SK-N-SH (cell line): ENCODE measurements at regions not wholly inside any gene's neighbourhood (a gene's known extent, or its start where the extent isn't known, plus 50 kb on each side); places are given as distances from the start of the nearest gene placed in this dataset.

Experiments used
- CTCF ChIA-PET: fragments of 300-600, 350-600 bp; formaldehyde crosslinking; extraction: SDS; loops from one replicate; lab custom pipeline; 2021; lab: Yijun Ruan, JAX
- POLR2A ChIA-PET: fragments of 350-600 bp; sonication (Branson Sonifier 250); formaldehyde crosslinking; extraction: SDS; loops from one replicate; lab custom pipeline; 2020; ENCODE audit warnings: antibody characterized with exemption, inconsistent platforms; lab: Yijun Ruan, JAX
- DNase-seq: peaks from one replicate; pipeline ENCODE4 v3.0.0; 2012
- H2AFZ ChIP-seq: fragments of 200-600 bp; sonication (generic); 2 replicates; pipeline ENCODE4 v1.8.1; 2016; ENCODE audit warnings: antibody characterized with exemption, mild to moderate bottlenecking, low read depth
- H3F3A ChIP-seq: fragments of 200-600 bp; sonication (generic); replicated peaks from 2 replicates; pipeline ENCODE3; 2016; ENCODE audit warnings: antibody characterized with exemption, mild to moderate bottlenecking; ENCODE audit not compliant: insufficient read depth
- H3K27ac ChIP-seq, 2 experiments: fragments of 200-500 bp in 1 of 2; fragments of 200-600 bp in 1 of 2; sonication (Bioruptor generic) in 1 of 2; sonication (generic), shearing (Covaris generic) in 1 of 2; 2 replicates each; pipeline versions ENCODE4 v1.5.1 to v1.6.1; 2014 to 2016; ENCODE audit warnings: low read depth in 2 of 2, inconsistent platforms in 1 of 2, low read length in 1 of 2, mild to moderate bottlenecking in 1 of 2, mixed read lengths in 1 of 2
- H3K27me3 ChIP-seq: fragments of 200-600 bp; sonication (generic), shearing (Covaris generic); 2 replicates; pipeline ENCODE4 v1.6.1; 2016; ENCODE audit warnings: mixed run types; ENCODE audit not compliant: insufficient read depth
- H3K36me3 ChIP-seq, 2 experiments: fragments of 200-500 bp in 1 of 2; fragments of 200-600 bp in 1 of 2; sonication (Bioruptor generic) in 1 of 2; sonication (generic) in 1 of 2; replicated peaks in 1 of 2; 2 replicates each; pipeline versions ENCODE3 to v1.5.1; 2014 to 2016; ENCODE audit warnings: low read length in 1 of 2, mild to moderate bottlenecking in 1 of 2; ENCODE audit not compliant: insufficient read depth in 2 of 2, control insufficient read depth in 1 of 2
- H3K4me1 ChIP-seq, 2 experiments: fragments of 200-500 bp in 1 of 2; fragments of 200-600 bp in 1 of 2; sonication (Bioruptor generic) in 1 of 2; sonication (generic), shearing (Covaris generic) in 1 of 2; 2 replicates each; pipeline versions ENCODE4 v1.5.1 to v1.6.1; 2014 to 2016; ENCODE audit warnings: low read depth in 1 of 2, low read length in 1 of 2, mixed run types in 1 of 2; ENCODE audit not compliant: insufficient read depth in 2 of 2, control insufficient read depth in 1 of 2
- H3K4me2 ChIP-seq: fragments of 200-600 bp; sonication (generic), shearing (Covaris generic); 2 replicates; pipeline ENCODE4 v1.6.1; 2017; ENCODE audit warnings: mixed run types
- H3K4me3 ChIP-seq, 2 experiments: fragments of 200-500 bp in 1 of 2; fragments of 200-600 bp in 1 of 2; sonication (Bioruptor generic) in 1 of 2; sonication (generic), shearing (Covaris generic) in 1 of 2; 2 replicates each; pipeline versions ENCODE4 v1.5.1 to v1.8.1; 2014 to 2016; ENCODE audit warnings: low read depth in 2 of 2, inconsistent platforms in 1 of 2, low read length in 1 of 2, mild to moderate bottlenecking in 1 of 2, mixed read lengths in 1 of 2, moderate library complexity in 1 of 2
- H3K79me2 ChIP-seq: fragments of 200-600 bp; sonication (generic); 2 replicates; pipeline ENCODE4 v1.8.1; 2017; ENCODE audit warnings: mild to moderate bottlenecking; ENCODE audit not compliant: insufficient read depth
- H3K9ac ChIP-seq: fragments of 200-600 bp; sonication (generic); 2 replicates; pipeline ENCODE4 v1.6.1; 2017; ENCODE audit warnings: mixed run types
- H3K9me2 ChIP-seq: fragments of 200-600 bp; sonication (generic); 2 replicates; pipeline ENCODE4 v1.6.1; 2017; ENCODE audit warnings: mixed run types
- H3K9me3 ChIP-seq: fragments of 200-600 bp; sonication (generic); 2 replicates; pipeline ENCODE4 v1.6.1; 2017; ENCODE audit warnings: mixed run types, mild to moderate bottlenecking, moderate library complexity
- H4K20me1 ChIP-seq: fragments of 200-600 bp; sonication (generic); 2 replicates; pipeline ENCODE4 v1.6.1; 2017; ENCODE audit warnings: mild to moderate bottlenecking, mixed run types; ENCODE audit not compliant: insufficient read depth
- CHD2 ChIP-seq: fragments of 150-350 bp; IDR thresholded peaks from 2 replicates; pipeline ENCODE4 v1.6.1; 2018; ENCODE audit warnings: low read length; ENCODE audit not compliant: partially characterized antibody
- EP300 ChIP-seq, 2 experiments: IDR thresholded peaks; 2 replicates each; pipeline versions ENCODE4 v1.4.0 to v1.6.1; 2012; ENCODE audit warnings: borderline replicate concordance in 1 of 2, low read depth in 1 of 2, low read length in 1 of 2
- EZH2phosphoT487 ChIP-seq: fragments of 200-600 bp; sonication (generic); IDR thresholded peaks from 2 replicates; pipeline ENCODE4 v1.6.1; 2017; ENCODE audit warnings: low read depth, mixed run types, mild to moderate bottlenecking, antibody characterized with exemption, moderate library complexity, borderline replicate concordance
- FOXJ3 ChIP-seq: sonication (generic); formaldehyde crosslinking; IDR thresholded peaks from 2 replicates; pipeline ENCODE4 v1.5.1; 2020; ENCODE audit warnings: mild to moderate bottlenecking, missing genetic modification reagents
- JUND ChIP-seq: IDR thresholded peaks from 2 replicates; pipeline ENCODE4 v1.4.0; 2012
- MEF2A ChIP-seq: IDR thresholded peaks from 2 replicates; pipeline ENCODE4 v1.4.0; 2012; ENCODE audit warnings: low read depth, borderline replicate concordance
- MXI1 ChIP-seq: IDR thresholded peaks from 2 replicates; pipeline ENCODE4 v1.6.1; 2012; ENCODE audit warnings: mild to moderate bottlenecking, low read depth, low read length, improper control_type of control experiment
- NRF1 ChIP-seq: IDR thresholded peaks from 2 replicates; pipeline ENCODE4 v1.6.1; 2012; ENCODE audit warnings: low read depth, mild to moderate bottlenecking, low read length
- POLR2AphosphoS5 ChIP-seq: IDR thresholded peaks from 2 replicates; pipeline ENCODE4 v1.6.1; 2012; ENCODE audit warnings: low read depth, low read length
- RAD21 ChIP-seq: IDR thresholded peaks from 2 replicates; pipeline ENCODE4 v1.6.1; 2012; ENCODE audit warnings: mild to moderate bottlenecking, low read length
- RCOR1 ChIP-seq: fragments of 150-350 bp; IDR thresholded peaks from 2 replicates; pipeline ENCODE4 v1.6.1; 2017; ENCODE audit warnings: antibody characterized with exemption, low read length
- SMC3 ChIP-seq: IDR thresholded peaks from 2 replicates; pipeline ENCODE4 v1.6.1; 2012; ENCODE audit warnings: low read depth, low read length, improper control_type of control experiment
- TAF1 ChIP-seq: IDR thresholded peaks from 2 replicates; pipeline ENCODE4 v1.6.1; 2012; ENCODE audit warnings: low read depth, mild to moderate bottlenecking, low read length, moderate library complexity, borderline replicate concordance
- TEAD4 ChIP-seq: IDR thresholded peaks from 2 replicates; pipeline ENCODE4 v1.4.0; 2012; ENCODE audit warnings: mild to moderate bottlenecking, borderline replicate concordance; ENCODE audit not compliant: insufficient read depth
- YY1 ChIP-seq: IDR thresholded peaks from 2 replicates; pipeline ENCODE4 v1.4.0; 2012; ENCODE audit warnings: low read depth, mild to moderate bottlenecking
- WGBS: methylation state at CpG from one replicate; pipeline ENCODE4 v1.1.6; 2017; ENCODE audit warnings: low lambda C conversion rate; 5-methylcytosine and 5-hydroxymethylcytosine counted together
- TF ChIP-seq, protein P1 (sequence below): IDR thresholded peaks from 2 replicates; pipeline ENCODE4; 2012
- TF ChIP-seq, protein P2 (sequence below): fragments of 150-350 bp; IDR thresholded peaks from 2 replicates; pipeline ENCODE4 v1.6.1; 2017; ENCODE audit warnings: antibody characterized with exemption, low read length, low read depth, borderline replicate concordance
- TF ChIP-seq, protein P3 (sequence below): IDR thresholded peaks from 2 replicates; pipeline ENCODE4 v1.4.0; 2012; ENCODE audit warnings: low read depth, borderline replicate concordance
- TF ChIP-seq, protein P4 (sequence below): IDR thresholded peaks from 2 replicates; pipeline ENCODE4 v1.6.1; 2012; ENCODE audit warnings: mild to moderate bottlenecking, low read depth, low read length, moderate library complexity

DNA sequence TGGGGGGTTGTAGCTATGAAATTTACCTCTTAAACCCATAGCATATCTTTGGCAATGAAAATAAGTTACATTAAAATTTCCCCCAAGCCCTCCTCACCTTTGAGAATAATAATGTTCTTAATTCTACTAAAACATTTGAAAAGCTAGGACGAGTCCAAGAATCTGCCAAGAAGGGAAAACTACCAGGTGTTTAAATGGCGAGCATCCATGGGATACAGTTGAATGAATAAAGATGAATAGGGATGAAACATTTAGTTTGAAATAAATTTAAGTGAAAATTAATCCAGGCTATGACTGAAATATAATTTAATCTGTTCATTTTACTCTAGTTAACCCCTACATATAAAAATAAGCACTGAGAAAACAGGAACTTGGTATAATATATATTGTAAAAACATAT lies 536.7 kb downstream of the FLRT2 start:
- H3K9me3 ChIP-seq, result no peaks in the 10 kb centered on the region
- CTCF ChIA-PET, result no interaction called here
- no peak overlapping the region for H3K4me3 ChIP-seq
- 1% methylated on average over 2 of the region's 2 CpGs for WGBS
- H3K9ac ChIP-seq, result no peak overlapping the region
- H3K4me1 ChIP-seq, result no peaks in the 10 kb centered on the region
- no peak for DNase-seq
- H3K79me2 ChIP-seq, result no peaks in the 10 kb centered on the region
- no peak overlapping the region for H3K27ac ChIP-seq
- no peaks in the 10 kb centered on the region; the same call in 1 of the 2 replicates for H3K9me2 ChIP-seq
- no peaks in the 10 kb centered on the region for H3K36me3 ChIP-seq
- no peaks in the 10 kb centered on the region for H4K20me1 ChIP-seq
- POLR2A ChIA-PET, result no interaction called here
- H2AFZ ChIP-seq, result no peak overlapping the region
- no peak overlapping the region for H3K4me2 ChIP-seq
- TF ChIP-seq, protein P1, sequence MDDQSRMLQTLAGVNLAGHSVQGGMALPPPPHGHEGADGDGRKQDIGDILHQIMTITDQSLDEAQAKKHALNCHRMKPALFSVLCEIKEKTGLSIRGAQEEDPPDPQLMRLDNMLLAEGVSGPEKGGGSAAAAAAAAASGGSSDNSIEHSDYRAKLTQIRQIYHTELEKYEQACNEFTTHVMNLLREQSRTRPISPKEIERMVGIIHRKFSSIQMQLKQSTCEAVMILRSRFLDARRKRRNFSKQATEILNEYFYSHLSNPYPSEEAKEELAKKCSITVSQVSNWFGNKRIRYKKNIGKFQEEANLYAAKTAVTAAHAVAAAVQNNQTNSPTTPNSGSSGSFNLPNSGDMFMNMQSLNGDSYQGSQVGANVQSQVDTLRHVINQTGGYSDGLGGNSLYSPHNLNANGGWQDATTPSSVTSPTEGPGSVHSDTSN, result no peak
- TF ChIP-seq JUND (no peak), YY1 (no peak), CHD2 (no peak), RCOR1 (no peak)
- H3K27me3 ChIP-seq, result no peaks in the 10 kb centered on the region
- no peaks in the 10 kb centered on the region for H3F3A ChIP-seq

DNA sequence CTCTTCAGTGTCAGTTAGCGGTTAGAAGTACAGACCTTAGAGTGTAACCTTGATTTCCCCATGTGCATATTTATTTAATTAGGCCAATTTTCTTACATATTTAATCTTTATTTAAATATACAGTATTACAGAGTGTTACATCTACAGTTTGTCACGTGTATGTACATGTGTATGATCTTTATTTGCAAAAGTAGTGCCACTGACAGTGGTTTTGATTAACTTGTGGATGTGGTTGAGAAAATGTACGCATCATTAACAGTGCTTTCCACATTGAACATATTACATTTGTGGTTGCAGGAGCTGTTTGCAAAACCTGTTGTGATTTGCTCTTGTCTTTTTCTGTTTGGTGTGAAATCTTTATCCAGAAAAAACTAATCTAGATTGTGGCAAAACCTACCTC lies 535.5 kb downstream of the FLRT2 start:
- Histone ChIP-seq H3K4me2 (no peak overlapping the region), H3K9ac (no peak overlapping the region), H3K9me3 (no peaks in the 10 kb centered on the region), H3K4me1 (no peaks in the 10 kb centered on the region), H3K27ac (no peak overlapping the region), H3K4me3 (no peak overlapping the region), H3K27me3 (no peaks in the 10 kb centered on the region), H3K79me2 (no peaks in the 10 kb centered on the region), H3K9me2 (no peaks in the 10 kb centered on the region; the same call in 1 of the 2 replicates), H3K36me3 (no peaks in the 10 kb centered on the region), H2AFZ (no peak overlapping the region), H4K20me1 (no peaks in the 10 kb centered on the region), H3F3A (no peaks in the 10 kb centered on the region)
- TF ChIP-seq, protein P2, sequence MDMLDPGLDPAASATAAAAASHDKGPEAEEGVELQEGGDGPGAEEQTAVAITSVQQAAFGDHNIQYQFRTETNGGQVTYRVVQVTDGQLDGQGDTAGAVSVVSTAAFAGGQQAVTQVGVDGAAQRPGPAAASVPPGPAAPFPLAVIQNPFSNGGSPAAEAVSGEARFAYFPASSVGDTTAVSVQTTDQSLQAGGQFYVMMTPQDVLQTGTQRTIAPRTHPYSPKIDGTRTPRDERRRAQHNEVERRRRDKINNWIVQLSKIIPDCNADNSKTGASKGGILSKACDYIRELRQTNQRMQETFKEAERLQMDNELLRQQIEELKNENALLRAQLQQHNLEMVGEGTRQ, result no peak
- TF ChIP-seq EZH2phosphoT487 (no peak), TEAD4 (no peak), MXI1 (no peak), SMC3 (no peak), EP300 (IDR thresholded peaks at IDR 0.05; ENCODE audit: borderline replicate concordance in 1 of 2, low read depth in 1 of 2, low read length in 1 of 2) (no peak), RCOR1 (no peak), YY1 (no peak), JUND (no peak), POLR2AphosphoS5 (no peak), RAD21 (no peak), FOXJ3 (CRISPR knock-in tag) (no peak), TAF1 (no peak), NRF1 (no peak), CHD2 (no peak), MEF2A (no peak)
- TF ChIP-seq, protein P3, sequence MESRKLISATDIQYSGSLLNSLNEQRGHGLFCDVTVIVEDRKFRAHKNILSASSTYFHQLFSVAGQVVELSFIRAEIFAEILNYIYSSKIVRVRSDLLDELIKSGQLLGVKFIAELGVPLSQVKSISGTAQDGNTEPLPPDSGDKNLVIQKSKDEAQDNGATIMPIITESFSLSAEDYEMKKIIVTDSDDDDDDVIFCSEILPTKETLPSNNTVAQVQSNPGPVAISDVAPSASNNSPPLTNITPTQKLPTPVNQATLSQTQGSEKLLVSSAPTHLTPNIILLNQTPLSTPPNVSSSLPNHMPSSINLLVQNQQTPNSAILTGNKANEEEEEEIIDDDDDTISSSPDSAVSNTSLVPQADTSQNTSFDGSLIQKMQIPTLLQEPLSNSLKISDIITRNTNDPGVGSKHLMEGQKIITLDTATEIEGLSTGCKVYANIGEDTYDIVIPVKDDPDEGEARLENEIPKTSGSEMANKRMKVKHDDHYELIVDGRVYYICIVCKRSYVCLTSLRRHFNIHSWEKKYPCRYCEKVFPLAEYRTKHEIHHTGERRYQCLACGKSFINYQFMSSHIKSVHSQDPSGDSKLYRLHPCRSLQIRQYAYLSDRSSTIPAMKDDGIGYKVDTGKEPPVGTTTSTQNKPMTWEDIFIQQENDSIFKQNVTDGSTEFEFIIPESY, result no peak
- TF ChIP-seq, protein P1, result no peak
- TF ChIP-seq, protein P4, sequence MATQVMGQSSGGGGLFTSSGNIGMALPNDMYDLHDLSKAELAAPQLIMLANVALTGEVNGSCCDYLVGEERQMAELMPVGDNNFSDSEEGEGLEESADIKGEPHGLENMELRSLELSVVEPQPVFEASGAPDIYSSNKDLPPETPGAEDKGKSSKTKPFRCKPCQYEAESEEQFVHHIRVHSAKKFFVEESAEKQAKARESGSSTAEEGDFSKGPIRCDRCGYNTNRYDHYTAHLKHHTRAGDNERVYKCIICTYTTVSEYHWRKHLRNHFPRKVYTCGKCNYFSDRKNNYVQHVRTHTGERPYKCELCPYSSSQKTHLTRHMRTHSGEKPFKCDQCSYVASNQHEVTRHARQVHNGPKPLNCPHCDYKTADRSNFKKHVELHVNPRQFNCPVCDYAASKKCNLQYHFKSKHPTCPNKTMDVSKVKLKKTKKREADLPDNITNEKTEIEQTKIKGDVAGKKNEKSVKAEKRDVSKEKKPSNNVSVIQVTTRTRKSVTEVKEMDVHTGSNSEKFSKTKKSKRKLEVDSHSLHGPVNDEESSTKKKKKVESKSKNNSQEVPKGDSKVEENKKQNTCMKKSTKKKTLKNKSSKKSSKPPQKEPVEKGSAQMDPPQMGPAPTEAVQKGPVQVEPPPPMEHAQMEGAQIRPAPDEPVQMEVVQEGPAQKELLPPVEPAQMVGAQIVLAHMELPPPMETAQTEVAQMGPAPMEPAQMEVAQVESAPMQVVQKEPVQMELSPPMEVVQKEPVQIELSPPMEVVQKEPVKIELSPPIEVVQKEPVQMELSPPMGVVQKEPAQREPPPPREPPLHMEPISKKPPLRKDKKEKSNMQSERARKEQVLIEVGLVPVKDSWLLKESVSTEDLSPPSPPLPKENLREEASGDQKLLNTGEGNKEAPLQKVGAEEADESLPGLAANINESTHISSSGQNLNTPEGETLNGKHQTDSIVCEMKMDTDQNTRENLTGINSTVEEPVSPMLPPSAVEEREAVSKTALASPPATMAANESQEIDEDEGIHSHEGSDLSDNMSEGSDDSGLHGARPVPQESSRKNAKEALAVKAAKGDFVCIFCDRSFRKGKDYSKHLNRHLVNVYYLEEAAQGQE, result no peak
- POLR2A ChIA-PET, result no interaction called here
- WGBS, result 33% methylated on average over 3 of the region's 3 CpGs
- no peak for DNase-seq
- CTCF ChIA-PET, result no interaction called here
